Fibroblast of skin of scalp (primary cell): ENCODE measurements at regions not wholly inside any gene's neighbourhood (a gene's known extent, or its start where the extent isn't known, plus 50 kb on each side); places are given as distances from the start of the nearest gene placed in this dataset.
"Not testable (repeated sequence)": the region's sequence is repeated elsewhere in the genome, so short reads cannot be mapped to it uniquely, and the experiment has no call there.

ENCODE experiments used
- DNase-seq: peaks from one replicate; pipeline ENCODE4 v3.0.0-alpha.2; 2013

- peak; percentile 22 for DNase-seq
Observed at GRCh38 chr5:67875601-67876000, 340.0 kb upstream of the PIK3R1 start.

- no peak for DNase-seq
Observed at GRCh38 chr5:67873935-67874334, 341.6 kb upstream of the PIK3R1 start.

GRCh38 chr5:67870662-67871061 lies 344.9 kb upstream of the PIK3R1 start:
- DNase-seq: no peak

GRCh38 chr5:67864335-67864734 lies 351.2 kb upstream of the PIK3R1 start:
- not testable (repeated sequence) for DNase-seq

- DNase-seq: no peak
Observed at GRCh38 chr5:67858471-67859031, 357.0 kb upstream of the PIK3R1 start.

GRCh38 chr5:67857502-67857901 lies 358.1 kb upstream of the PIK3R1 start:
- DNase-seq: no peak

GRCh38 chr5:67855523-67855922 lies 360.0 kb upstream of the PIK3R1 start:
- DNase-seq: no peak

GRCh38 chr5:67850906-67851305 lies 364.6 kb upstream of the PIK3R1 start:
- not testable (repeated sequence) for DNase-seq

GRCh38 chr5:67844924-67845323 lies 370.6 kb upstream of the PIK3R1 start:
- DNase-seq: no peak

- peak; percentile 11 for DNase-seq
Observed at GRCh38 chr5:67842806-67843205, 372.8 kb upstream of the PIK3R1 start.

- DNase-seq: not testable (repeated sequence)
Observed at GRCh38 chr5:67837225-67837624, 378.3 kb upstream of the PIK3R1 start.

GRCh38 chr5:67836496-67836895 lies 379.1 kb upstream of the PIK3R1 start:
- not testable (repeated sequence) for DNase-seq

- no peak for DNase-seq
Observed at GRCh38 chr5:67831048-67831447, 384.5 kb upstream of the PIK3R1 start.

GRCh38 chr5:67827541-67827940 lies 388.0 kb upstream of the PIK3R1 start:
- peak; percentile 14 for DNase-seq

- DNase-seq: no peak
Observed at GRCh38 chr5:67824852-67825251, 390.7 kb upstream of the PIK3R1 start.

- no peak for DNase-seq
Observed at GRCh38 chr5:67817652-67818051, 397.9 kb upstream of the PIK3R1 start.

- no peak for DNase-seq
Observed at GRCh38 chr5:67816456-67816855, 399.1 kb upstream of the PIK3R1 start.

- peak; percentile 18 for DNase-seq
Observed at GRCh38 chr5:67815455-67816391, 399.8 kb upstream of the PIK3R1 start.

GRCh38 chr5:67814569-67815311 lies 400.8 kb upstream of the PIK3R1 start:
- DNase-seq: no peak

GRCh38 chr5:67813877-67814539 lies 401.5 kb upstream of the PIK3R1 start:
- DNase-seq: peak; percentile 45

GRCh38 chr5:67809589-67809988 lies 406.0 kb upstream of the PIK3R1 start:
- no peak for DNase-seq

GRCh38 chr5:67808340-67808739 lies 407.2 kb upstream of the PIK3R1 start:
- peak; percentile 22 for DNase-seq

GRCh38 chr5:67807439-67807888 lies 408.1 kb upstream of the PIK3R1 start:
- no peak for DNase-seq
